ENCODE measurements at regions not wholly inside any gene's neighbourhood (a gene's known extent, or its start where the extent isn't known, plus 50 kb on each side); places are given as distances from the start of the nearest gene placed in this dataset.
"Not testable (repeated sequence)": the region's sequence is repeated elsewhere in the genome, so short reads cannot be mapped to it uniquely, and the experiment has no call there.

- DNase-seq: no peak
Observed at GRCh38 chr3:118146658-118147375, 887.8 kb downstream of the IGSF11 start.

- no peak for DNase-seq
Observed at GRCh38 chr3:118151164-118151563, 883.5 kb downstream of the IGSF11 start.

- DNase-seq: not testable (repeated sequence)
Observed at GRCh38 chr3:118162627-118163588, 871.7 kb downstream of the IGSF11 start.

DNA sequence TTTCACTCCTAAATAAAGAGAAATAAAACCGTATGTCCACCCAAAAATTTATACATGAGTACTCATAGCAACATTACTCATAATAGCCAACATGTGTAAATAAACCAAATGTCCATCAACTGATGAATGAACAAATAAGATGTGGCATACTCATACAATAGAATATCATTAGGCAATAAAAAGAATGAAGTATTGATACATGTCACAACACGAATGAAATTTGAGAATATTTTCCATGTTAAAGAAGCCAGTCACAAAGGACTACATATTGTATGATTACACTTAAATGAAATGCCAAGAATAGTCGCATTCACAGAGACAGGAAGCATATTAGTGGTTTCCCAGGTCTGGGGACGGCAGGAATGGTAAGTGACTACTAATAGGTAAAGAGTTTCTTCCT lies 869.2 kb downstream of the IGSF11 start:
- DNase-seq: no peak

- DNase-seq: no peak
Observed at GRCh38 chr3:118167571-118167970, 867.1 kb downstream of the IGSF11 start.

DNA sequence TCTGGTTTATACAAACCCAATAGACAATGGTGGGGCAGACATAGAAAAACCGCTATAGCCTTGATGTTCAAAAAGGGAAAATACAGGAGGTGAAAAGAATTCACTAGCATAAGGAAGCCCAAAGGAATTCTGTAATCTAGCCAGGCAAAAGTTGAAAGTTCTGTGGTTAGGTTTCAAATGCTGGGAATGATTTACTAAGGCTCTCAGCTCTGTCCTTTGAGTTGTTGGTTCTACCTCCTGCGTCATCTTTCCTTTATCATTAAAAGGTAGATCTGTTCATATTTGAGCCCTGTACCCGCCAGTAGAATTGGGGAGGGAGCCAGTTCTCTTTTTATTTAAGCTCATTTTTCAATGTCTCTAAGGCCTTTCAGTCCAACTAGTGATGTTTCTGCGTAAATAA lies 866.5 kb downstream of the IGSF11 start:
- DNase-seq: no peak

GRCh38 chr3:118171236-118171852 lies 863.3 kb downstream of the IGSF11 start:
- DNase-seq: no peak

- DNase-seq: no peak
Observed at GRCh38 chr3:118180853-118181252, 853.8 kb downstream of the IGSF11 start.

GRCh38 chr3:118181274-118181673 lies 853.4 kb downstream of the IGSF11 start:
- no peak for DNase-seq

GRCh38 chr3:118186051-118186450 lies 848.6 kb downstream of the IGSF11 start:
- no peak for DNase-seq

GRCh38 chr3:118187221-118187620 lies 847.4 kb downstream of the IGSF11 start:
- no peak for DNase-seq

- DNase-seq: no peak
Observed at GRCh38 chr3:118196183-118196582, 838.5 kb downstream of the IGSF11 start.

DNA sequence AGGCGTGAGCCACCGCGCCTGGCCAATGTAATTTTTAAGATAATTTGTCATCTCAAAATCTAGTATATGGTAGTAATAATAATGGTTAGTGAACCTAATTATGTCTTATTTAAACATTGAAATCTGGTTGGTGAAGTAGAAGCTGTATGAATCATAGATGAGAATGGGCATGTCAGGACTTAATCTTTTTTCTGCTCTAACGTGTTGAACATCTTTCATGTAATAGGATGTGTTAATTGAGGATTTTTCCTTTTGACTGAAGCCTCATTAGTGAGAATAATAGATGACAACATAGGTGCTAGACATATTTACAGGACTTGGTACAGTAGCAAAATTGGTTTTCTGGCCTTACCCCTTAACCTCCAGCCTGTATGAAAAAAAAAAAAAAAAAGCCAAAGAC lies 835.6 kb downstream of the IGSF11 start:
- no peak for DNase-seq

- DNase-seq: no peak
Observed at GRCh38 chr3:118204052-118204656, 830.5 kb downstream of the IGSF11 start.

- no peak for DNase-seq
Observed at GRCh38 chr3:118207271-118207670, 827.4 kb downstream of the IGSF11 start.

GRCh38 chr3:118208642-118209041 lies 826.0 kb downstream of the IGSF11 start:
- no peak for DNase-seq

GRCh38 chr3:118213892-118214291 lies 820.8 kb downstream of the IGSF11 start:
- no peak for DNase-seq

- DNase-seq: no peak
Observed at GRCh38 chr3:118226206-118226605, 808.4 kb downstream of the IGSF11 start.

GRCh38 chr3:118227191-118227590 lies 807.5 kb downstream of the IGSF11 start:
- no peak for DNase-seq

DNA sequence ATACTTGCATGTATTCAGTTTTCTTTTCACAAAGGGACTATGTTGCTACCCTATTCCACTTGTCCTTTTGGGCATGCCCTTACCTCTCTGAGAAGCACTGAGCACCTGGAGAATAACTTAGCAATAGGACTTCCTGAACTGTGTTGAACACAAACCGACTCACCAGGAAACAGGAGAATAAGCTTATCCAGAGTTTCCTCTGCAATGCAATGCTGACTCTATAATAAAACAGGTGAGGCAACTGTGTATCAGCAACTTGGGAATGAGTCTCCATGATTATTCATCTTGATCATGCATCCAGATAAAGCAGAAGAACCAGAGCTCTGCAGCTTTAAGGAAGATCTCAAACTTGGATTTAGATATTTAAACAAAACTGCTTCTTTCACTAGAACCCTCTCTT lies 806.5 kb downstream of the IGSF11 start:
- DNase-seq: no peak

DNA sequence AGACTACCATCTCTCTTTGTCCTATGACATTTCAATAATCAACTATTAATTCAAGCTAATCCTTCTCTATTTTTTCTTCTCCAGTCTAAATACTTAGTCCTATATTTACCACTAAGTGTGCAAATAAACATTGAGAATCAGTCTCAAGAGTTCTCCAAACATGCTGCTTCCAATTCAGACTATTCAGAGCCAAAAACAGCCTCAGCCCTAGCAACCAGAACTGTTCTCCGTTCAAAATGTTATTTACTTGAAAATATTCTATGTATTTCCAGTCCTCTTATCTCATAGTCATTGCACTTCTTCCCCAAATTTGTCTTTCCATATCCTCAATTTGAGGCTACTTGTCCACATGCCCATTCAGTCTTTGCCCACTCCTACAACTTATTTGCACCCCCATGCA lies 805.5 kb downstream of the IGSF11 start:
- DNase-seq: no peak

- no peak for DNase-seq
Observed at GRCh38 chr3:118231578-118231977, 803.1 kb downstream of the IGSF11 start.

DNA sequence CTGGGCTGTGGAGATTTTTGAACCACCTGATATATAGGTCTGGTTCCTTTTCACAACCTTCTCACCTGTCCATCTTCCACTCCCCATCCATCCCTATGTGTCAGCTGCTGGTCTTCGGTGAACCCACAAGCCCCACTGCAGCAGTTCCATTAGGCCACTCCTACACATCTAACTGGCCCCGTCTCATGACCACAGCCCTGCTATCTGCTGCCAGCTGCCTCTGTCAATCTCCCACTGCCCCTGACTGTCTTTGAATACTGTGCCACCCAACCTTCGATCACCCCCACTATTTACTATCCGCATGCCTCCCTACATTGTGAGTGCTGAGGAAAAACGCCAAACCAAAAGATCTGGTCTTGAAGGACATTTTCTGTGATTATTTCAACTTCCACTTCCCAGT lies 795.4 kb downstream of the IGSF11 start:
- DNase-seq: no peak

Data from T-helper 1 cell (primary cell).